Sciatic nerve (tissue), 2 donors: ENCODE measurements at regions not wholly inside any gene's neighbourhood (a gene's known extent, or its start where the extent isn't known, plus 50 kb on each side); places are given as distances from the start of the nearest gene placed in this dataset.

Source experiments
- ATAC-seq: fragments of 200-7000 bp; cut with Tn5 transposase; one replicate; pipeline ENCODE4 v1.9.1; 2020; ENCODE audit warnings: mild to moderate bottlenecking, moderate library complexity
- DNase-seq: peaks from one replicate; pipeline ENCODE4 v3.0.0-alpha.2; 2020; ENCODE audit warnings: low spot score
- intact Hi-C: fragments of 100-400 bp; cut with DNase I; formaldehyde crosslinking; loops from one replicate; pipeline ENCODE4 v1.14.2; 2022
- donor health status: DM: no; HTN: no; CAD: no.
- donor health status: DM: no; HTN: no; CAD: no.

DNA sequence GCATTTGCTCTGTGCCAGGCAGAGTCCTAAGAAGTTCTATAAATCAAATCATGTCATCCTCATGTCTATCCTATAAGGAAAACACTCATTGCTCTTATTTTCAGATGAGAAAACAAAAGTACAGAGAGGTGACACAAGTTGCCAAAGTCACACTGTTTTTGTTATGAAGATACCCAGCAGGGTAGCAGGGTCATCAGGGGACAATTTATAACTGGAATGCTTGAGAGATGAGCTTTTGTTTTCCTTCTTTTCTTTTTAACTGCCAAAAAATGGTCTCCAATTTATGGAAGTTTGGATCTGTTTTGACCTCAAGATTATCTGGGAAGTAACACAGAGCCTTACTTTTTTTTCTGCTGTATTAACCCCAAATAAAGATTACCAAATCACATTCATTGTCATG, 354.1 kb downstream of the SUCLA2 start:
- DNase-seq: no peak
- intact Hi-C loops: no loop called here
- ATAC-seq: no peak

DNA sequence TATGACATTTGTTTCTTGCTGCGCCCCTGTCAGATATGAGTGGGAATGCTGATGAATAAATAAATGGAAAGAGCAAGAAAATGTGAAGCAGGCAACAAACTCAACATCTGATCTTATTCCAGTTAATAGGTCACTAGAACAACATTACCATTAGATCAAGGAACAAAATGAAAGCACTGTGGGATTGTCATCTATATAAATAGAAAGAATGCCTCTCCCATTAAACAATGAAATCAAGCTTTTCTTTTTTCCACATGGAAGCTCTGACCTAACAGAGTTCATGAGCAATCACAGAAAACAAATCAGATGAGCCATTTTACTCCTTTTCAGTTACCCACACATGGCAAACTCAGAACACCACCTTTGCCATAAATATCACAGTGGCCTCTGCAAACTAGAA, 354.8 kb downstream of the SUCLA2 start:
- intact Hi-C loops: no loop called here
- DNase-seq: no peak
- ATAC-seq: no peak

DNA sequence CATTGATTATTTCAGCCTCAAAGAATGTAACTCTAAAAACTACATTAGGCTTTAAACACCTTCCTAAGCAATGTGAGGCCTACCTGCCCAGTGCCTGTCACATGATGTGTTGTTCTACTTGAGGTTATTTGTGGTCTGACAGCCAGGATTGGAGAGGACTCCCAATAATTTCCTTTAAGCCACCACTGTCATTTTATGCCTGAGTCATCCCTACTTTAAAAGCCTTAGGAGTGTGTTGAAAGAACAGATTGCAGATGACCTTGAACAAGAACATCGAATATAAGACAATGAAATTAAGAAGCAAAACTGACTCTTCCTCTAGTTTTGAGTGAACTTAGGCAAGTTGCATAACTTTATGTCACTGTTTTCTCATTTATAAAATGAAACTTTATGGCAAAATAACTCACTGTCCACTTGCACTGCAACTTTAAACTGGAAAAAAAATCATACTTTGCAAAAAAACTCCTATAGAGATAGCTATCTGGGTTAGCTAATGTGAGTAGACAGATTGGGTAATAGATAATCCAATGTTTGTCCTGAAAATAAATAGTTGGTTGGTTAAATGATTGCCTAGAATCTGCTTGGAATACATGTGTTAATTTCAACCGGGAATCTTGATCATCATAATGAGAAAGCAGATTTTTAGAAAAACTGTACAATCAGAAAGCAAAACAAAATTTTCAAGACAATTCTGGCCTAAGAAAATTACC, 361.2 kb downstream of the SUCLA2 start:
- intact Hi-C loops: no loop called here
- DNase-seq: no peak
- no peak for ATAC-seq

DNA sequence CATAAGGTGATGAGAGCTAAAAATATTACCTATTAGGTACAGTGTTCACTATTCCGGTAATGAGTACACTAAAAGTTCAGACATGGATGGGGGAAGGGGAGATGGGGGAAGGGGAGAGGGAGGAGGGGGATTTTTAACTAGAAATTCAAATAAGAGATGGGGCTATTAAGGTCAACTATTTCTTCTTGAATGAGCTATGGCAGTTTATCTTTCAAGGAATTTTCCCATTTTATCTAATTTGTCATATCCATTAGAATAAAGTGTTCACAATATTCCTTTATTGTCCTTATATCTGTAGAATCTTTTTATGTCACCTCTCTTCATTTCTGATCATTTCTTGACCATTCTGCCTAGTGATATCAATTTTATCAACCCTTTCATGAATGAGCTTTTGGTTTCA, 362.4 kb downstream of the SUCLA2 start:
- intact Hi-C loops: no loop called here
- ATAC-seq (no peak), DNase-seq (no peak)

DNA sequence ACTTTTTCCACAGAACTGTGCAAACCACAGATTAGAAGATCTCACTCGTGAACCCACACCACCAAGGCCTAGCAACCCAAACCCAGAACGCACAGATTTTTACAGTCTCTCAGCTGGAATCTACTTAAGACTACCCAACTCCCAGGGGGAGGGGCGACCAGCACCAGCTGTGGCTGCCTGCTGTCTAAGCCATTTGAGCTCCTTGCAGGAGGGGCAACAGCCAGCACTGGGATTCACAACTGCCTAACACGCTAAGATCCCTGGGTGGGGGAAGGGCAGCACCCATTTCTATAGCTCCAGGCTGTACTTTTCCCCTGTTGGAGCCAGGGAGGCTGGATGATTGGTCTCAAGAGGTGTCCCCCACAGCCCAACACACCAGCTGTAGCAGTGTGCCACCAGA, 368.8 kb downstream of the SUCLA2 start:
- no peak for DNase-seq
- intact Hi-C loops: no loop called here
- ATAC-seq: no peak

DNA sequence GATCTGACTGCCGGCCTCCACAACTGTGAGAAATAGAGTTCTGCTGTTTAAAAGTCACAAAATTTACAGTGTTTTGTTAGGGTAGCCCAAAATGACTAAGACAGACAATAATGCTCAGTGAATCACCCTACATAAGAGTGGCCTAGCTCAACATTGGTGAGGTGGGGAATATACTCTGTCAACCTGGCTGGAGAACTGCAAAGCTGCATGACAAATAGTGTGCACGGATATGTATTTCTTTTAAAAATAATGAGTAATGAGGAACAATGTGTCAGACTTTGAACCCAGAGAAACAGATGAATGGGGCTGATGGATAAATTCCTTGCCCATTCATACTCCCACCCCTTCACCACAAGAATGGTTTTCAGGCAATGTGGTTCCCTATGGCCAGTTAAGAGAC, 372.4 kb downstream of the SUCLA2 start:
- DNase-seq (no peak), ATAC-seq (no peak)
- intact Hi-C loops: no loop called here

DNA sequence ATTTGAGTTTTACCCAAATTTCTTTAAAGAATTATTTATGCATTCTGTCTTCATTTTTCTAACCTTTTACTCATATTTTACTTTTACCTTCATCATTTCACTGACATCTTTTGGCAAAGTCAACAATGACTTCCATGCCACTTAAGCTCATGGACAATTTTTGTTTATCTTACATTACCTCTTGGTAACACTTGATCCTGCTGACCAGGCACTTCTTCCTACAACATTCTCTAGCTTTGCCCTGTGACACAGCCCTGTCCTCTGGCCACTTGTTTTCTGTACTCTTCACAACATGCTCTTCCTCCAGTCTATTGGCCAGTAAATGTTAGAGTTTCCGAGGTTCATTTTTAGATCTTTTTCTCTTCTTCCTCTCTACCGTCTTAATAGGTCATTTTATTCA, 377.2 kb downstream of the SUCLA2 start:
- DNase-seq (no peak), ATAC-seq (no peak)
- intact Hi-C loops: no loop called here

DNA sequence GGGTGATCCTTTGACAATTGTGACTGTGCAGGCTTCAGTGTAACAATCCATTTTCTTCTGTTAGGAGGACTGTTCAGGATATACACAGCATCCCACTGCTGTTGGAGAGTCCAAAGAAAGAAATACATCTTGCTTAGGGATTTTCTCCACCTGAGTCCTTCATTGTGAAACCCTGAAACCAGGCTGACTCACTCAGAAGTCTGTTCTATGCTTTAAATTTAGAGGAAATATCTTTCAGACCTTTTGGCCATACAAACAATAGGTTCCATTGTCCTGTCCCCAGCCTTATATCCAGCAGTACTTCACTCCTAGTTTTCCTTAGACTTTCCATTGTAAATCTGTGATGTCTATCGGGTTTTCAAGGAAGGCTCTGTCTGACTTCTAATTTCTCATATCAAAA, 379.1 kb downstream of the SUCLA2 start:
- ATAC-seq (no peak), DNase-seq (no peak)
- intact Hi-C loops: no loop called here

DNA sequence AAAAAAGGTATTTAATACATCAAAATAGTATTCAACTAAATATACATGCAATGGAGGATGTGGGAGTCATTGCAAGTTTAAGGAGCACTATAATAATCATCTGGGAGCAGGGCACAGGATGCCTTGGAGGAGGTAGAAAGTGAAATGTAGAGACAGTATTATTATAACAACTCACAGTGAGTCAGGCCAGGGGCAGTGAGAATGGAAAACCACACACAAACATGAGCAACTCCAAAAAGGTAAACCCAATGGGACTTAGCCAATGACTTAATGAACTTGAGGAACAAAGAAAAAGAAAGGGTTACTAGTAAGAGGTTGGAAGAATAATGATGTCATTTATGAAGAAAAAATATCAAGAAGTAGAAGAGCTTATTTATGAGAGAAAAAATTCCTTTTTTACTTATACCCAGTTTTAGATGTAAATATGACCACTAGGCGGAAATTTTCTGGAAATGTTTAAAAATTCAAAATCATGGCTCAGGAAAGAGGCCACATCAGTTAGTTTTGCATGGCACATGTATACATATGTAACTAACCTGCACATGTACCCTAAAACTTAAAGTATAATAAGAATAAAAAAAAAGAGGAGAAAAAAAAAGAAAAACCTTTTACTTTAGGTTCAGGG, 389.3 kb downstream of the SUCLA2 start:
- no peak for ATAC-seq
- DNase-seq: no peak
- intact Hi-C loops: no loop called here

DNA sequence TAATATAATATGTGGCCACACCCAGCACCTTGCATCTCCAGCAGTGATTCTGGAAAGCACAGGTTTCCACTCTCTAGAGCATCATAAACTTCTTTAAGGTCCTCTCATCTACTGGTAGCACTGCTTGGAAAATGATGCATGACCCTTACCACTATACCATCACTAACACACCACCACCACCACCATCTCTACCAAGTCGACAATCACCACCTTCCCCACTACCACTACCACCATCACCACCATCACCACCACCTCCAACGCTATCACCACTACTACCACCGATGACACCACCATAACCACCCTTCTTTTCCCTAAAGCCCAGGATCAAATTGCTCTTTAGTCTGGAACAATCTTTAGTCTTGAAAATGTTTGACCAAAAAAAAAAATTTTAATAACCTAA, 390.4 kb downstream of the SUCLA2 start:
- DNase-seq: no peak
- ATAC-seq: no peak
- intact Hi-C loops: no loop called here

DNA sequence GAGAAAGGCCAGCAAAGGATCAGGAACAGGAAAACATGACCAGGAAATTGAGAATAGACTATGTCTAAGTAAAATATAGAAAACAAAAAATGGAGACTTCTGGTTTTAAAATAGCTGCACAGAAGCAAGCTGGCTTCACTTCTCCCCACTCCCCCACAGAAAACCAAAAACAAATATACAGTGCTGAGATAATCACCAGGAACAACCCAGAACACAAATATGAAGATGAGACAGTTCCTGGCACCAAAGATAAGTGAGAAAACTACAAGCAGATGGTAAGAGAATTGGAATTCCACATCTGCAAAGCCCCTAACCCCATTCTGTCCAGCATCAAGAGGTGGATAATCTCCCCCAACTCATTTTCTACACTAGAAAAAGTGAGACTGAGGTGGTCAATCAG, 397.7 kb downstream of the SUCLA2 start:
- ATAC-seq (no peak), DNase-seq (no peak)
- intact Hi-C loops: no loop called here

DNA sequence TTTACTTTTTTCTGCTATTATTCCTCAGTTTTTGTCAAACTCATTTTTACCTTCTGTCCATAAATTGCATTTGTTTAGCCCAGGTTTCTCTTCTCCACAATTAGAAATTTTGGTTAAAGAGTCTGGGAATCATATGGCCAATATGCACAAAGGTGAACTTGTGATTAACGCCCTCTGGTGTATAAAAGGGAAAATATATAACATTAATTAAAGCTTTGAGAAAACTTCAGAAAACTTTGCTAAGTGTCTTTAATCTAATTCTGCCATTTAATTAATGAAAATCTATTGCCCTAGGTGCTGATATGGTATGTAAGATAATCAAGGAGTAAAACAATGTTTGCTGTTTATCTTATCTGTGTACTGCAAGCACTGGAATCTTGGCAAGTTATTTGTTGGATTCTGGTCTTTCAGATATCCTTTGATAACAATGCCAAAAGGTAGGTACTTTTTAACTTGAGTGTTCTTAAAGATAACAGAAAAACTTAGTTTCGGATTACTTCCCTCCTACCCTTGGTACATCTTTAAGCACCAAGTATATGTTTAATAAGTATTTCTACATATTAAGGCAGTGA, 402.6 kb downstream of the SUCLA2 start:
- DNase-seq: no peak
- no peak for ATAC-seq
- intact Hi-C loops: no loop called here

DNA sequence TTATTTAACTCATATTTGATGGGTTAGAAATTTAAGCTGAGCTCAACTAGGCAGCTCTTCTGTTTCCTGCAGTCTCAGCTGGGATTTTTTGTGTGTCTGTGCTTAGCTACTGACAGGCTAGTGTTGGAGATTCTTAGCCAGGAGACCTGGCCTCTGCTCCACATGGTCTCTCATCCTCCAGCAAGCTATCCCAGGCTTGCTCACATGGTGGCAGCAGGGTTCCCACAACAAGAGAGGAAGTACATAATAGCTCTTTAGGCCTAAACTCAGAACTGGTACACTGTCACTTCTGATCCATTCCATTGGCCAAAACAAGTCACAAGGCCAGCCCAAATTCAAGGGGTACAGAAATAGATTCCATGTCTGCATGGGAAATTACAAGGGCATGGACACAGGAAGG, 406.2 kb downstream of the SUCLA2 start:
- no peak for ATAC-seq
- no peak for DNase-seq
- intact Hi-C loops: no loop called here

DNA sequence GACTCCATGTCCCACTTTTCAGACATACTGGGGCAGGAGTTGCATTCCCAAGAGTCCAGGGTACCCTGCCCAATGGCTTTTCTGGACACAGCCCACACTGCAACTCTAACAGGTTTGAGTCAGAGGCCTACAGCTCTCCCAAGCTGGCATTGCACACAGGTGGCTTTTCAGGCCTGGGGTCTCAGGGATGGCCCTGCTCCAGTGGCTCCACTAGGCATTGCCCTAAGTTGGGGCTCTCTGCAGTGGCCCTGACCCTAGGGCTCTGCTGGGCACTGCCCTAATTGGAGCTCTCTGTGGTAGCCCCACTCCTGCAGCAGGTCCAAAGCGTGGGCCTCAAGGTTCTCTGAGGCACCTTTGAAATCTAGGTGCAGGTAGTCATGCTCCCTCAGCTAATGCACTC, 408.8 kb downstream of the SUCLA2 start:
- intact Hi-C loops: no loop called here
- no peak for DNase-seq
- no peak for ATAC-seq

DNA sequence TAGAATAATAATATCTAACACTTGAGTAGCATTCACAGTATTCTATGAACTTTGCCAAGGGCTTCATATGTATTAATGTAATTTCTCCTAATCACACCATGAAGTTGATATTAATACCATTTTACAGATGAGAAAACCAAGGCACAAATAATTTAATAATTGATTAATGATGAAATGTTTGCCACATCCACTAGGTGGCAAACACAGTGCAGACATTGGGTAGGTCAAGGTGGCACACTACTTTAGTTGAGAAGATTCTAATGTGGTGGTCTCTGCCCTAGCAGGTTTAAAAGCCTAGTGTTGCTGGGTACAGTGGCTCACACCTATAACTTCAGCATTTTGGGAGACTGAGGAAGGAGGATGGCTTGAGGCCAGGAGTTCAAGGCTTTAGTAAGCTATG, 412.4 kb downstream of the SUCLA2 start:
- ATAC-seq: no peak
- intact Hi-C loops: no loop called here
- no peak for DNase-seq

DNA sequence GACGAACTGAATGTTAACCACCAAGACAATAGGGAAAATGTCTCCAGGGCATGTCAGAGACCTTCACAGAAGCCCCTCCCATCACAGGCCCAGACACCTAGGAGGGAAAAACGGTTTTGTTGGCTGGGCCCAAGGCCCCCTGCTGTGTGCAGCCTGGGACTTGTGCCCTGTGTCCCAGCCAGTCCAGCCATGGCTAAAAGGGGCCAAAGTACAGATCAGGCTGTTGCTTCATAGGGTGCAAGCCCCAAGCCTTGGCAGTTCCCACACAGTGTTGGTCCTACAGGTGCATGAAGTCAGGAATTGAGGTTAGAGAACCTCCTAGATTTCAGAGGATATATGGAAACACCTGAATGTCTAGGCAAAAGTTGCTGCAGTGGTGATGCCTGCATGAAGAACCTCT, 428.7 kb downstream of the SUCLA2 start:
- intact Hi-C loops: no loop called here
- no peak for DNase-seq
- no peak for ATAC-seq

DNA sequence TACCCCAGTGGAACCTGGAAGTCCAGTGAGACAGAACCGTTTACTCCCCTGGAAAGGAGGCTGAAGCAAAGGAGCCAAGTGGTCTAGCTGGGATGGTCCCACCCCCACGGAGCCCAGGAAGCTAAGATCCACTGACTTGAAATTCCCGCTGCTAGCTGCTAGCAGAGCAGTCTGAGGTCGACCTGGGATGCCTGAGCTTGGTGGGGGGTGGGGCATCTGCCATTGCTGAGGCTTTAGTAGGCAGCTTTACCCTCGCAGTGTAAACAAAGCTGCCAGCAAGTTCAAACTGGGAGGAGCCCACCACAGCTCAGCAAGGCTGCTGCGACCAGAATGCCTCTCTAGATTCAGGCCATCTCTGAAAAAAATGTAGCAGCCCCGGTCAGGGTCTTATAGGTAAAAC, 437.0 kb downstream of the SUCLA2 start:
- no peak for DNase-seq
- ATAC-seq: no peak
- intact Hi-C loops: no loop called here

DNA sequence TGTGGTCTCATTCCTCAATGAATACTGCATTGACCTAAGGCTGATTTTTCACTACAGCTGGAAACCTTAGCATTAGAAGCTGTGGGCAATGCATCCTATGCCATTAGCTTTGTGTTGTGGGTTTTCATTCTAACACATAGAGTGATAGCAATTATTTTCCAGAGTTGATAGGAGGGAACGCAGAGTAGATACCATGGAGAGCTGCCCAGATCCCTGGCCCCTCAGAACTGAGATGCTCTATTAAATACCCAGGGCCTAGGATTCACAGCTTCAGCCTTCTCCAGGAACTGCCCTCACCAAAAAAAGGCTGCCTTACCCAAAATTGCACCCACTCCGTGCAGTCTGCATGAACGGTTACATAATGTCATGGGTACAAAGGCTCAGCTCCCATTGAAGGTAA, 444.4 kb downstream of the SUCLA2 start:
- intact Hi-C loops: no loop called here
- ATAC-seq (no peak), DNase-seq (no peak)

DNA sequence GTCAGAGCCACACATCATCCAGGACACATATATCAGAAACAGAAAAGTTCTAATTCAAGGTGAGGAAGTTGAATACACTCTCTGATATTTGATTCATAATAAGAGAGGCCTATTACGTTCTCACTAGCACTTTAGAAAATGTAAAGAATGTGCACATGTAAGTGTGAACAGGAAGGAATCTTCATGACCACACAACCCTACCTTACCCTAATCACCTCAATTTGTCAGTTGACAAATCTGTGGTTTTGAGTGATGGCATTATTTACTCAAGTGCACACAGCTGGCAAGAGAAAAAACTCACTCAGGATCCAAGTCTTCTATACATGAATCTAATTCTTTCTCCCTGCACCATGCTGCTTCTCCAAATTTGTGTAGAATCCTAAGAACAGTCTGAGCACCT, 445.8 kb downstream of the SUCLA2 start:
- no peak for DNase-seq
- intact Hi-C loops: no loop called here
- ATAC-seq: no peak

DNA sequence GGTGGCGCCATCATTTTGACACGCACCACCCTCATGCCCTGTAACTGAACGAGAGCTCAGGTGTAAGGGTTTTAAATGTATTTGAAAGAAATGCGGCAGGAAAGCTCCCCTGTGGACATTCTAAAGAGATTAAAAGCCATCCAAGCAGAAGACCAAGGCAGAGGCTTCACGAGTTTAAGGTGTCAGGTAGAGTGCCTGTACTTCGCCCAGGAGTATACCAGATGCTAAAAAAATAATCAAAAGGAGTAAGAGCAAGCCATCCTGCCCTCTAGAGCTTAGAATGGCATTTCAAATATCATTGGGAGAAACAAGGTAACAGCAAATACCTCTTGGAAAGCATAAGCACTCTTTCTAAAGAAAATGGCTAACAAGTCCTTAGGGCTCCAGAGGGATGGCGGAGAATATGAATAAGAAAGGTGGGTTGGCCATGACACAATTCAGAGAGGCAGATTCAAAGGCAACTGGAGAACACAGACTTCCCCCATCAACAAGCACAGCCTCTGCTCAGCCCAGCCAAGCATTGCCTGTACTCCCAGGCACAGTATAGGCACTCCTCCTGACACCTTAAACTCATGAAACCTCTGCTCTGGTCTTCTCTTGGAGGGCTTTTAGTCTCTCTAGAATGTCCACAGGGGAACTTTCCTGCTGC, 447.6 kb downstream of the SUCLA2 start:
- intact Hi-C loops: no loop called here
- ATAC-seq: no peak
- DNase-seq: no peak
